Limb (tissue), 2 donors: ENCODE measurements at regions not wholly inside any gene's neighbourhood (a gene's known extent, or its start where the extent isn't known, plus 50 kb on each side); places are given as distances from the start of the nearest gene placed in this dataset.

ENCODE experiments used
- DNase-seq, 2 donors: peaks; one replicate each; pipeline ENCODE4 v3.0.0-alpha.2; 2016; ENCODE audit errors: extremely low spot score in 2 of 2

- DNase-seq: no peak
Observed at GRCh38 chr16:17602678-17603077, 131.9 kb upstream of the XYLT1 start.

GRCh38 chr16:17598968-17599367 lies 128.2 kb upstream of the XYLT1 start:
- no peak for DNase-seq

- DNase-seq: no peak
Observed at GRCh38 chr16:17591655-17592405, 121.1 kb upstream of the XYLT1 start.

GRCh38 chr16:17590711-17591654 lies 120.2 kb upstream of the XYLT1 start:
- DNase-seq: no peak

GRCh38 chr16:17589898-17590297 lies 119.1 kb upstream of the XYLT1 start:
- DNase-seq: no peak

GRCh38 chr16:17585449-17586074 lies 114.8 kb upstream of the XYLT1 start:
- no peak for DNase-seq

- DNase-seq: peak; percentile 74 to 78
Observed at GRCh38 chr16:17578981-17579874, 108.5 kb upstream of the XYLT1 start.

- no peak for DNase-seq
Observed at GRCh38 chr16:17574256-17574655, 103.5 kb upstream of the XYLT1 start.

- no peak for DNase-seq
Observed at GRCh38 chr16:17572145-17572544, 101.4 kb upstream of the XYLT1 start.

GRCh38 chr16:17571499-17572093 lies 100.8 kb upstream of the XYLT1 start:
- no peak for DNase-seq

GRCh38 chr16:17568239-17568638 lies 97.5 kb upstream of the XYLT1 start:
- no peak for DNase-seq

- DNase-seq: no peak
Observed at GRCh38 chr16:17567455-17567854, 96.7 kb upstream of the XYLT1 start.

- no peak for DNase-seq
Observed at GRCh38 chr16:17566656-17567450, 96.1 kb upstream of the XYLT1 start.

GRCh38 chr16:17566075-17566474 lies 95.3 kb upstream of the XYLT1 start:
- DNase-seq: no peak

- no peak for DNase-seq
Observed at GRCh38 chr16:17565605-17566004, 94.8 kb upstream of the XYLT1 start.

GRCh38 chr16:17564856-17565255 lies 94.1 kb upstream of the XYLT1 start:
- DNase-seq: no peak

- no peak for DNase-seq
Observed at GRCh38 chr16:17563323-17564091, 92.7 kb upstream of the XYLT1 start.

- DNase-seq: no peak
Observed at GRCh38 chr16:17561056-17561455, 90.3 kb upstream of the XYLT1 start.

GRCh38 chr16:17560548-17560947 lies 89.8 kb upstream of the XYLT1 start:
- no peak for DNase-seq
